PFSK-1 (cell line): ENCODE measurements at regions not wholly inside any gene's neighbourhood (a gene's known extent, or its start where the extent isn't known, plus 50 kb on each side); places are given as distances from the start of the nearest gene placed in this dataset.

Experiments used
- POLR2AphosphoS5 ChIP-seq: IDR thresholded peaks from 2 replicates; pipeline ENCODE4 v1.6.1; 2012; ENCODE audit warnings: low read depth, mild to moderate bottlenecking, control low read depth, low read length, moderate library complexity
- TAF1 ChIP-seq: IDR thresholded peaks from 2 replicates; pipeline ENCODE4 v1.6.1; 2012; ENCODE audit warnings: low read length, control low read depth, borderline replicate concordance; ENCODE audit not compliant: insufficient read depth
- TF ChIP-seq, protein P1 (sequence below), 2 experiments: IDR thresholded peaks; 2 replicates each; pipeline versions ENCODE4 v1.6.1 to v1.8.0; 2011 to 2012; ENCODE audit warnings: low read depth in 2 of 2, low read length in 2 of 2, control low read depth in 1 of 2, inconsistent platforms in 1 of 2, mild to moderate bottlenecking in 1 of 2, moderate library complexity in 1 of 2; ENCODE audit not compliant: insufficient read depth in 1 of 2

DNA sequence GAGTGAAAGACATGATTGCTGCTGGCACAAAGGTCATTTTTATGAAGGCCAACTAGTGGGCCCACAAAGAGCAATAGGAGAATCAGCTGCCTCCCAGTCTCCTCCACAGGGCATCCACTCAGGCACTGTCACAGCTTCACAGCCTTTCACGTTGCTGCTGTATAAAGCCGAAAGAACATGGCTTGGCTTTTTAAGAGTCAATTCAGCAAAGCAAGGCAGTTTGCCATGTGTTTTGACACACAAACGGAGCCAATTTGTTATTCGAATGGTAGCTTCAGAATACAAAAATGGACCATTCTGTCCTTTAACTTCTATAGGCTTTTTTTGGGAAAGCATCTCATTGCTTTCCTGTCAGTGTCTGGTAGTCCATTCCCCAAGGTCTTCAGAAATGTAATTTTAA, 283.4 kb upstream of the PARD3B start:
- no peak for TF ChIP-seq POLR2AphosphoS5
- TF ChIP-seq, protein P1, sequence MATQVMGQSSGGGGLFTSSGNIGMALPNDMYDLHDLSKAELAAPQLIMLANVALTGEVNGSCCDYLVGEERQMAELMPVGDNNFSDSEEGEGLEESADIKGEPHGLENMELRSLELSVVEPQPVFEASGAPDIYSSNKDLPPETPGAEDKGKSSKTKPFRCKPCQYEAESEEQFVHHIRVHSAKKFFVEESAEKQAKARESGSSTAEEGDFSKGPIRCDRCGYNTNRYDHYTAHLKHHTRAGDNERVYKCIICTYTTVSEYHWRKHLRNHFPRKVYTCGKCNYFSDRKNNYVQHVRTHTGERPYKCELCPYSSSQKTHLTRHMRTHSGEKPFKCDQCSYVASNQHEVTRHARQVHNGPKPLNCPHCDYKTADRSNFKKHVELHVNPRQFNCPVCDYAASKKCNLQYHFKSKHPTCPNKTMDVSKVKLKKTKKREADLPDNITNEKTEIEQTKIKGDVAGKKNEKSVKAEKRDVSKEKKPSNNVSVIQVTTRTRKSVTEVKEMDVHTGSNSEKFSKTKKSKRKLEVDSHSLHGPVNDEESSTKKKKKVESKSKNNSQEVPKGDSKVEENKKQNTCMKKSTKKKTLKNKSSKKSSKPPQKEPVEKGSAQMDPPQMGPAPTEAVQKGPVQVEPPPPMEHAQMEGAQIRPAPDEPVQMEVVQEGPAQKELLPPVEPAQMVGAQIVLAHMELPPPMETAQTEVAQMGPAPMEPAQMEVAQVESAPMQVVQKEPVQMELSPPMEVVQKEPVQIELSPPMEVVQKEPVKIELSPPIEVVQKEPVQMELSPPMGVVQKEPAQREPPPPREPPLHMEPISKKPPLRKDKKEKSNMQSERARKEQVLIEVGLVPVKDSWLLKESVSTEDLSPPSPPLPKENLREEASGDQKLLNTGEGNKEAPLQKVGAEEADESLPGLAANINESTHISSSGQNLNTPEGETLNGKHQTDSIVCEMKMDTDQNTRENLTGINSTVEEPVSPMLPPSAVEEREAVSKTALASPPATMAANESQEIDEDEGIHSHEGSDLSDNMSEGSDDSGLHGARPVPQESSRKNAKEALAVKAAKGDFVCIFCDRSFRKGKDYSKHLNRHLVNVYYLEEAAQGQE (IDR thresholded peaks at IDR 0.05; ENCODE audit: insufficient read depth in 1 of 2, low read depth in 2 of 2, low read length in 2 of 2): no peak
- TF ChIP-seq TAF1: no peak
